ENCODE measurements at regions not wholly inside any gene's neighbourhood (a gene's known extent, or its start where the extent isn't known, plus 50 kb on each side); places are given as distances from the start of the nearest gene placed in this dataset.

DNA sequence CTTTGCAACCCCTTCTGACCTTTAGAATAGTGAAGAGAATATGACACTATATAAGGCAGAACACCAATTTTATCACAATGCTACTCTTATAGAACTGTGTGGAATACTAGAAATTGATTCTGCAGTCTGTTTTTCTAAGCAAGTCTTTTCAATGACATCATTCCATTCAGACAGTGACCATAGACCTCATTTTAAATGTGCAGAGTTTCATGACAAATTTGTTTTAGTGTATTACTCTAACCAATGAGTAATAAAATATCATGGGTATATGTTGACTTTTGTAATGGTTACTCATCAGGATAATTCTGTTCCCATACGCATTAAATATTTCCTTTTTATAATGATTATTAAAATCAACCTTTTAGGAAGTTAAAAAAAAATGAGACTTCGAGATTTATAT, 219.9 kb downstream of the COX7C start:
- ATAC-seq (no peak), DNase-seq (no peak)
- Histone ChIP-seq H3K4me3 (no peak overlapping the region), H3K4me1 (no peaks in the 10 kb centered on the region), H3K27me3 (ENCODE audit: insufficient read depth in 3 of 3, low read length in 2 of 3) (no peaks in the 10 kb centered on the region), H3K36me3 (ENCODE audit: insufficient read depth in 1 of 2, low read depth in 1 of 2) (no peaks in the 10 kb centered on the region), H3K9me3 (no peaks in the 10 kb centered on the region), H3K27ac (no peak overlapping the region)
- 83 to 85% (median 83%) methylated on average over 2 of the region's 2 CpGs for WGBS, 3 donors
- intact Hi-C loops (cut with DNase I): no loop called here
- TF ChIP-seq, protein P1, sequence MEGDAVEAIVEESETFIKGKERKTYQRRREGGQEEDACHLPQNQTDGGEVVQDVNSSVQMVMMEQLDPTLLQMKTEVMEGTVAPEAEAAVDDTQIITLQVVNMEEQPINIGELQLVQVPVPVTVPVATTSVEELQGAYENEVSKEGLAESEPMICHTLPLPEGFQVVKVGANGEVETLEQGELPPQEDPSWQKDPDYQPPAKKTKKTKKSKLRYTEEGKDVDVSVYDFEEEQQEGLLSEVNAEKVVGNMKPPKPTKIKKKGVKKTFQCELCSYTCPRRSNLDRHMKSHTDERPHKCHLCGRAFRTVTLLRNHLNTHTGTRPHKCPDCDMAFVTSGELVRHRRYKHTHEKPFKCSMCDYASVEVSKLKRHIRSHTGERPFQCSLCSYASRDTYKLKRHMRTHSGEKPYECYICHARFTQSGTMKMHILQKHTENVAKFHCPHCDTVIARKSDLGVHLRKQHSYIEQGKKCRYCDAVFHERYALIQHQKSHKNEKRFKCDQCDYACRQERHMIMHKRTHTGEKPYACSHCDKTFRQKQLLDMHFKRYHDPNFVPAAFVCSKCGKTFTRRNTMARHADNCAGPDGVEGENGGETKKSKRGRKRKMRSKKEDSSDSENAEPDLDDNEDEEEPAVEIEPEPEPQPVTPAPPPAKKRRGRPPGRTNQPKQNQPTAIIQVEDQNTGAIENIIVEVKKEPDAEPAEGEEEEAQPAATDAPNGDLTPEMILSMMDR (IDR thresholded peaks at IDR 0.05): no peak

DNA sequence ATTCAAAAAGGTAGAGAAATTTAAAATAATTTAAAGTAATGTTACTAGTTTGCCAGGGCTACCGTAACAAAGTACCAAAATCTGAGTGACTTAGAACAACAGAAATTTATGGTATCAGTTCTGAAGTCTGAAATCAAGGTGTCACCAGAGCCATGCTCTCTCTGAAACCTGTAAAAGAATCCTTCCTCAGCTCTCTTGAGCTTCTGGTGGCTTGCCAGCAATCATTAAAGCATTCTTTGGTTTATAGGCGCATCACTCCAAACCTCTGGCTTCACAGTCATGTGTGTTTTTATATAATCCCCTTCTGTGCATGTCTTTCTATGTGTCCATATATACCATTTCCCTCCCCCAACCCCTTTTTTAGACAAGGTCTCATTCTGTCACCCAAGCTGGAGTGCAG, 220.3 kb downstream of the COX7C start:
- Histone ChIP-seq H3K4me3 (no peak overlapping the region), H3K27ac (no peak overlapping the region), H3K4me1 (no peaks in the 10 kb centered on the region), H3K9me3 (no peaks in the 10 kb centered on the region), H3K36me3 (ENCODE audit: insufficient read depth in 1 of 2, low read depth in 1 of 2) (no peaks in the 10 kb centered on the region), H3K27me3 (ENCODE audit: insufficient read depth in 3 of 3, low read length in 2 of 3) (no peaks in the 10 kb centered on the region)
- no peak for DNase-seq
- 82 to 91% (median 84%) methylated on average over 2 of the region's 2 CpGs for WGBS, 3 donors
- intact Hi-C loops (cut with DNase I): no loop called here
- ATAC-seq: no peak
- TF ChIP-seq, protein P1 (IDR thresholded peaks at IDR 0.05): no peak

DNA sequence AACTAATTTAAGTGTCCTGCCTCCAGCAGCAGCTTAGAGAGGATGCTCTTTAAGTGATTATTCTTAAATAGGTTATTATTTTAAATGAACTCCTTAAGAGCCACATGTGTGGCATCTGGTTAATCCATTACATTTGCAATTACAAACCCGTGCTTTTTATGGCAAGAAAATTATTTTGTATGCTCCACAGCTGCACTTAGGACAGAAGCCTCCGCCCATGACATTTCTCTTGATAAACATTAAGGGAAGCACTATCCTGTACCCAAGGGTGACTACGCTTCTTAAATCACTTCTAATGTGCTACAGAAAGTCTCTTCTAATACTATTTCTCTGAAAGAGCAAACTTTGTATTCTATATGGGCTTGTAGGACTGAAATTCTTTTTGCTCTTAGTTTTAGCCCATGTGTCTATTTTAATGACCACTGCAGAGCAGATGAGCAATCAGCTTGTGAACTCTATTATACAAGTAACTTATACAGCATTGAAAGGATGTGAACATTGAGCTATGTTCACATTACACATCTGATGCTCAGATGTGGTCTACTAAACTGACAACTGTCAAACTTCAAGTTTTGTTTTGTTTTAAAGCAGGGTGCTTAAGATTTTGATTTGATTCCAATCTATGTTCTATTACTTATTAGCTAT, 223.4 kb downstream of the COX7C start:
- 36 to 42% (median 42%) methylated on average over 3 of the region's 3 CpGs for WGBS, 3 donors
- no peaks in the 10 kb centered on the region for H3K36me3 ChIP-seq (ENCODE audit: insufficient read depth in 1 of 2, low read depth in 1 of 2)
- H3K27ac ChIP-seq: no peak overlapping the region
- intact Hi-C loops (cut with DNase I): no loop called here
- no peaks in the 10 kb centered on the region for H3K9me3 ChIP-seq
- no peaks in the 10 kb centered on the region for H3K27me3 ChIP-seq (ENCODE audit: insufficient read depth in 3 of 3, low read length in 2 of 3)
- DNase-seq (no peak), ATAC-seq (no peak)
- TF ChIP-seq, protein P1 (IDR thresholded peaks at IDR 0.05): no peak
- H3K4me3 ChIP-seq: no peak overlapping the region
- H3K4me1 ChIP-seq: no peaks in the 10 kb centered on the region

DNA sequence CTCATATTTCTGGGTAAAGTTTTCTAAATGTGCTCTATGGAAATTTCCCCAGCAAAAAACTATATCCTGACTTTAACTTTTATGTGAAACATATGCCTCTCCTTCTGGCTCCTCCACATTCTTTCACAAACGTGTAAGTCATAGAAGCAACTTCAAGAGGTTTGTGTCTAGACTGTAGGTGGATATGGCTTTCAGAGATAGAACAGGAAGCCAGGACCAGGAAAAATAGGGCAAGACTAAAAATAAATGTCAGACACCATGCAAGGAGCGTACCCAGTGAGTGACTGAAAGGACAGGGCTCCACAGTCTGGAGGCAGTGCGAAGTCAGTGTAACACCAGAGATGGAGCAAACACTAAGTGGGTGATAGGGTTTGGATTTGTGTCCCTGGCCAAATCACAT, 240.7 kb downstream of the COX7C start:
- WGBS, 3 donors: 24 to 50% (median 41%) methylated on average over 3 of the region's 3 CpGs
- Histone ChIP-seq H3K36me3 (ENCODE audit: insufficient read depth in 1 of 2, low read depth in 1 of 2) (no peaks in the 10 kb centered on the region), H3K9me3 (no peaks in the 10 kb centered on the region), H3K27ac (no peak overlapping the region), H3K4me3 (no peak overlapping the region), H3K4me1 (no peaks in the 10 kb centered on the region), H3K27me3 (ENCODE audit: insufficient read depth in 3 of 3, low read length in 2 of 3) (no peaks in the 10 kb centered on the region)
- DNase-seq: no peak
- peak in 3 of 4 donors; percentile 30 to 56 (median 41) for ATAC-seq
- intact Hi-C loops (cut with DNase I): no loop called here
- TF ChIP-seq, protein P1 (IDR thresholded peaks at IDR 0.05): no peak

DNA sequence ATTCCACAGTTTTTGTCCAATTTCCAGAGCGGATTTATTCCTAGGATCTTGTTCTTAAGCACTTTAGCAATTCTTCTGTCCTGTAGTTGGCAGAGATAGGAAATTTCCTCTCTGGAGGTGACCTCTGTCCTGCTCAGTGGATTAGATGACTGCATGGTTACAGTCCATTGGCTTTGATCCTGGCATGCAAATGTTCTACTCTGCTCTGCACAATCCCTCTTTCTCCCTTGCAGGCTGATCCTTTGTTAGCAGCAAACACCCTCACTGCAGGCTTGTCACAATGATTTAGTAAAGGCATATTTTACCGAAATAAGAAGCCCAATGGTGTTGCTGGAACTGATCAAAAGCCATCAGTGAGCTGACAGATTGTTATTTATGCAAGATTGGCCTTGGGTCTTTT, 243.8 kb downstream of the COX7C start:
- TF ChIP-seq, protein P1 (IDR thresholded peaks at IDR 0.05): no peak
- Histone ChIP-seq H3K4me1 (no peaks in the 10 kb centered on the region), H3K36me3 (ENCODE audit: insufficient read depth in 1 of 2, low read depth in 1 of 2) (no peaks in the 10 kb centered on the region), H3K9me3 (no peaks in the 10 kb centered on the region), H3K4me3 (no peak overlapping the region), H3K27ac (no peak overlapping the region), H3K27me3 (ENCODE audit: insufficient read depth in 3 of 3, low read length in 2 of 3) (no peaks in the 10 kb centered on the region)
- ATAC-seq: peak; percentile 57 to 86 (median 78)
- WGBS, 3 donors: 18 to 23% (median 22%) methylated on average over 2 of the region's 2 CpGs
- DNase-seq: no peak
- intact Hi-C loops (cut with DNase I): no loop called here
